DMS79 (cell line): ENCODE measurements at regions not wholly inside any gene's neighbourhood (a gene's known extent, or its start where the extent isn't known, plus 50 kb on each side); places are given as distances from the start of the nearest gene placed in this dataset.

Experiments used
- DNase-seq: peaks from one replicate; lab custom pipeline; 2025; lab: John Stamatoyannopoulos, UW

DNA sequence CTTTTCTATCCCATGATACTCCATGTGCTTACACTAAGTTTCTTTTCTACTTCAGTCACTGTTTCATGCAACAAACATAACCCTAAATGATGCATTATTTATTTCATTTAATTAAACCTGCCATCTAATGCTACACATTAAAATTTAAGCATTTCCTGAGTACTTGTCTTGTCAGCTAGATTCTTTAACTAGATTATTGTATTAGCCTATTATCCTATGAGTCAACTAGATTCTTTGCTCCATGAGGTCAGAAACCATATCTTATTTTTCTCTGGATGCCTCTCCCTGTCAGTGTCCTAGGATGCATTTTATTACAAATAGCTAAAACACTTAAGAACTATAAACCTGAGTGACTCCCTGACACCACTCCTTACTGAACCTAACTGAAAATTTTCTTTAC, 652.4 kb downstream of the SLC4A3 start:
- DNase-seq: no peak

DNA sequence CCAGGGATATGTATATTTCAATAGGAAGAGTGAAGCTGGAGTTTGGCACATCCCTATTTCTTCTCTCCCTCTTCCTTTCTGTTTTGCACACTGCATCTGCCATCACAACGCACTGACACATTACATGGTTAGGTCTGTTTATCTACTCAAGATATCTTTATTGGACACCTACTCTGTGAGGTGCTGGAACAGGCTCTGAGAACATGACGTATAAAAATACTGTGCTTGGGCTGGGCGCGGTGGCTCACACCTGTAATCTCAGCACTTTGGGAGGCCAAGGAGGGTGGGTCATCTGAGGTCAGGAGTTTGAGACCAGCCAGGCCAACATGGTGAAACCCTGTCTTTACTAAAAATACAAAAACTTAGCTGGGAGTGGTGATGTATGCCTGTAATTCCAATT, 653.3 kb downstream of the SLC4A3 start:
- no peak for DNase-seq

DNA sequence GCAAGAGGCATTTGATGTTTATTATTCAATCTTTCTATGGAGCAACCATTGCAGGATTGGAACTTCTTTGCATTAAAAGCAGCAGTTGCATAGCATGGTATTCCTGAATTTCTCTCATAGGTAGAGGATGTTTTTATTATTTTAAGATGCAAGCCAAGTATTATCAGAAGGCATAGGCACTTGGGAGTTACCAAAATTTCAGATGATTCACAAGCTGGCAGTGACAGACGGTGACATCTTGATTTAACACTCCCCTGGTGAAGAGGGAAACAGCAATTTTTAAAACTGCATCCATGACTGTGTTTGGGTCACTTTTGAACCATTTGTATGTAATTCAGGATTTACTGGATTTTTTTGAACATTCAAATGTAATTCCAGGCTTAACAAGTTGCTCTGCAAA, 654.3 kb downstream of the SLC4A3 start:
- no peak for DNase-seq

DNA sequence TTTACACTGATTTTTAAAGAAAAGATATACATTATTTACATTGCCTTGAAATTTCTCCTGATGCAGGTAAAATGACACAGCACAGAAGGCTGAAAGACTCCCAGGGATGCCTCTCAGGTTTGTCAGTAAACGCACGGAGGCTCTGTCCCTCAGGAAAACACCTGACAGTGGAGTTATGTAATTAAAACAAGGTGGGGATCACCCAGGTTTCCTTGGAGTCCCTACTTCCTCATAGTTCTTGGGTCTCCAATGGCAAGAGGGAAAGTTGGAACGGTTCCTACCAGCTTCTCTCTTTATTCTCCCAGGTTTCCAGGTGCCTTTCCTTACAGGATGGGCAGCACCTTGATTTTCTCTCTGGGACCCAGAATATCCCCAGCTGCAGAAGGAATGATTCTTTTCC, 654.8 kb downstream of the SLC4A3 start:
- DNase-seq: no peak

DNA sequence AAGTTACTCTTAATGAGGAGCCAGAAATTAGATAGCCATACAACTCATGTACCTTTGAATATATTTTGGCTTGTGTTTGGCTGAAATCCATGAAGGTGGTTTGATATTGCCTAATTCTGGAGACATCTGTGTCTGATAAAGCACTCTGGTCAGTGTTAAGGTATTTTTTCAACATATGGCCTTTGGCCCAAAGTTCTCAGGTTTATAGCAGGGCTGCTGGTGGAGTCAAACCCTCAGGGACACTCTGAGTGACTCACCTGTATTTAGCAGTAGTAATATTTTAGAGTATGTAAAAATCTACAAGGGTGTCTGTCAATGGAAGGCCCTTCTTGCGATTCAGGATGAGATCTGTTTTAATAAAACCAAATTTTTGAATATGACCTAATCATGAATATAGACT, 666.5 kb downstream of the SLC4A3 start:
- DNase-seq: no peak

DNA sequence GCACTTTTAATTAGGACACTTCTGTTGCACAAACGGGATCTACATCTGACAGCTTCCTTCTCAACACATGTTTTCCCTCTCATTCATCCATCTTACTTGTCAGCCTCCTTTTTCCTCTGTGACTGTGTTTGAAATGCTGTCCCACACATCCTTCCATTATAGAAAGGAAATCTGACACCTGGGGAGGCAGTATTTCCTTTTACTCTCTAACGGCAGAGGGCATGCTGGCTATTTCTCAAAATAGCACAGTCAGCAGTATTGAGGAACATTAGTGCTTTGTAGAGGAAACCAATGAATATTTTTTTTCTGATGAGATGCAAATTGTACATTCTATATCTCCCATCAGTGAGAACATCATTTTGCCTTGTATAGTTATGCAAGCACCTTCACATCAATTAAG, 668.7 kb downstream of the SLC4A3 start:
- DNase-seq: no peak

DNA sequence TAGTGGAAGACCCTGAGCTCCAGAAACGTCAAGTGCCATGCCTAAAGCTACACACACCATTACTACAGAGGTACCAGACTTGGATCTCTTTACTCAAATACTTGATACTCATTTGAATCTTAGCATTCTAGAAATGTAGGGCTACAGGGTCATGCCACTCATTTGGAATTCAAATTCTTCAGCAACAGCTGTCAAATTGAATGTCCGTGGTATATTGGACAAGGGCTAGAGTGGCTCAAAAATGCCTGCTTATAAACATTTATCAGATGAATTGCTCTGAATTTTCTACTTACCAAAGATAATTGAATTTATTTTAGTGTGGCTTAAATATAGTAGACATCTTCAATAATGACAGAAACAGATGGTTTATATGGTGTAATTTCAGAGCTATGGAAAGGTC, 669.7 kb downstream of the SLC4A3 start:
- no peak for DNase-seq

DNA sequence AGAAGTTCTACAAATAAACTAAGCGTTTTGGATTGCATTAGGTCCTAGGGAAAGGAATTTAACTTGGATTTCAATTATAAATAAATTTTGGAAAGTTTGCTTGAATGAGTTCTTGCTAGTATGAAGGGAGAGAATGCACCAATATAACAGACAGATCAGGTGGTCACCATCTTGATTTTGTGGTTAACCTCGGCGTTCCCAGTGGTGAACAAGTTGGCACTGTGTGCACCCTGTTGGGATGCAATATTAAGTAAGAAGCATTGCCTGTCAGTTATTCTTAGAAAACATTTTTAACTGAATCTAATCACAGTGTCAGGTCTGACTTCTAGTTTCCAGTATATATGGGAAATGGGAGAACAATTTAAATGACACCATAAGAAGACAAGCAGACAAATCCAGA, 673.4 kb downstream of the SLC4A3 start:
- DNase-seq: no peak

DNA sequence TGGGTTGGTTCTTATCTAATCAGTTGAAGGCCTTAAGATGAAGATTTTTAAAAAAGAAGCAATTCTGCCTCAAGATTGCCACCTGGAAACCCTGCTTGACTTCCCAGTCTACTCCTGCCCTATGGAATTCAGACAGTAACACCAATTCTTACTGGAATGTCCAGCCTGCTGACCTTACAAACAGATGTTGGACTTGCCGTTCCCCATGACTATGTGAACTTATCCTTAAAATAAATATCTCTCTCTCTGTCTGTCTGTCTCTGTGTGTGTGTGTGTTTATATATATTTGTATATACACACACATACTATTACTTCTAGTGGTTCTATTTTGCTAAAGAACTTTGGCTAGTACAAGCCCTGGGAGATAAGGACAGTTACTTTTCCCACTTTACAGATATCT, 675.3 kb downstream of the SLC4A3 start:
- DNase-seq: no peak

DNA sequence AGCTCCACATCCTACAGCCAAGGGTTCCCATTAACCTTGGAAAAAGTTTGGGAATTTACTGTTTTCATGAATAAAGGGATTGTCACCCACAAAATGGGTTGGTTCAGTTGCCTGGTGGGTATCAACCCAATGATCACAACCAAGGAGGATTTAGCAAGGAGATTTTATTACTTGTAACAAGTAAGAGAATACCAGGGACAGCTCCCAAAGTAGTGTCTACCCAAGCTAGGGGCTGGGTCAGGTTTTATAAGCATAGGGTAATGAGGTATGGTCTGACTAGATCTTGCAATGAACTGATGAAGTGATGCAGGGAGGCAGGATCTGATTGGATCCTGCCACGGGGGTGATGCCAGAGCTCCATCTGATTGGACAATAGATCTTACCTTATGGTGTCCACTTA, 681.8 kb downstream of the SLC4A3 start:
- DNase-seq: no peak

DNA sequence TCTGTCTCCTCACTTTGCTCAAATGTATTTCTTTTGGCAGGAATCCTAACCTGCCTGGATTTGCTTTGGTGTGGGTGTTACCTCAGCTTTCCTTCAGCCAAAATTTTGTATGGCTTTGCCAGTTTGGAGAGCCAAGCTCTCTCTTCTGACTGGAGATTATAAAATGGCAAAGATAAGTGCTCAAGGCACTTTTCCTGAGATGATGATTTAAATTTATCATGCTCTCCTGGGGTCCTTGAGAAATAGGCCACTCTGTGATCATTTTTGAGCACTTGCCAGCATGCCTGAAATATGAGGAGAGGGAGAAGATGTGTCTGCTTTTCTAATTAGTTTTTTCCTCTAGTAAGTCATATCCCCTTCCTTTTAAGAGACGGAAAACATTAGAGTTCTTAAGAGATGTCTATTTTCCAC, 683.0 kb downstream of the SLC4A3 start:
- DNase-seq: peak; percentile 89

DNA sequence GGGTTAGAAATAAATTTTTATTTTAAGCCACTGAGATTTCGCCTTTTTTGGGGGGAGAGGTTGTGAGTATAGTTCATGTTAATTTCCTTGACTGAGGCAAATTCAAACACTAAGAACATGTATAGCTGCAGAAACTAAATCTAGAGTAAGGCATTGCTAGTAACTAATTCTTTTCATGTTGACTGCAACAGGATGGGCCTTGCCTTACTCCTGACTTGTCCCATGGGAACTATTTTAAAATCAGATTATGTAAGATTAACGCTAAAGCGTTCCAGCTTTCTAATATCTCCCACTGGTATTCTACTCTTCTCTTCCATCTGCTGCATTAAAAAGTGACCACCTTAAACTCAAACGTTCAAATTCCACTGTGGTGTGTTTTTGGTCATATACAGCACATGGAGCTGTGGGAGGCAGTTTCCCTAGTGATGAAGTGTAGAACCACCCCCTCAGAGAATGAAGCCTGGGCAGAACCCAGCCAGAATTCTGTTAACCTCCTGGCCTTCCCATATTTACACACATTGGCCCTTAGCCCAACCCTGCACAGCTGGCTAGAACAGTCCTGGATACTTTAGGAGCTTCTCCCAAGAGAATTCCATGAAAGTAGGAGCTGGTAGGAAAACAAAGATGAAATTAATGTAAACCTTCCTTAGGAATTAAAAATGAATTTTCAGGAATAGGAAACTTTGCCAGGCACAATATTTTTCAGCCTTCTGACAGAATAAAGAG, 687.8 kb downstream of the SLC4A3 start:
- no peak for DNase-seq

DNA sequence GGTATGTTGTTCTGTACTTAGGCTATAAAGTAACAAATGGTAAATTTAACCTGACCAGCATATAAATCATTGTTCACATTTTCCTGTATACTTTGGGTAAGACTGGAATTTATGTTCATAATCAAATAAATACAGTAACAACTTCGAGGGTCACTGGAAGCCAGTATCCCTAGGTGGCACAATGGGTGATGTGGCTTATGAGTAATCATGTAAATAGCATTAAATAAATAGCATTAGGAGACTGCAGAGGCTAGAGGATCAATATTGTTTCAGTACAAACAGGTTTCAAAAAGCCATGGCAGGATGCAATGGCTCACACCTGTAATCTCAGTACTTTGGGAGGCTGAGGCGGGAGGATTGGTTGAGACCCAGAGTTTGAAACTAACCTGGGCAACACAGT, 690.6 kb downstream of the SLC4A3 start:
- DNase-seq: no peak

DNA sequence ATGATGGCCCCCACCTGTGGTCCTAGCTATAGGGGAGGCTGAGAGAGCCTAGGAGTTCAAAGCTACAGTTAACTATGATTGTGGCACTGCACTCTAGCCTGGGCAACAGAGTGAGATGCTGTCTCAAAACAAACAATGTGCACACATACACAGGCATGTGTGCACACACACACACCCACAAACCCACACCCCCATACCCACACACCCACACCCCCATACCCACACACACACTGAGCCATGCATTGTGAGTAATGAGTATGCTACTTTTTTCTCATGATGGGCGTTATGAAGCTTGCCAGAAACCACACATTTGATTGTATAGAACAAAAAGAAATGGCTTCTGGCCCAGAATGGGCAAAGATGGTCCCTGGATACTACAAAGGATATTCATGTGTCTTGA, 691.1 kb downstream of the SLC4A3 start:
- DNase-seq: no peak

DNA sequence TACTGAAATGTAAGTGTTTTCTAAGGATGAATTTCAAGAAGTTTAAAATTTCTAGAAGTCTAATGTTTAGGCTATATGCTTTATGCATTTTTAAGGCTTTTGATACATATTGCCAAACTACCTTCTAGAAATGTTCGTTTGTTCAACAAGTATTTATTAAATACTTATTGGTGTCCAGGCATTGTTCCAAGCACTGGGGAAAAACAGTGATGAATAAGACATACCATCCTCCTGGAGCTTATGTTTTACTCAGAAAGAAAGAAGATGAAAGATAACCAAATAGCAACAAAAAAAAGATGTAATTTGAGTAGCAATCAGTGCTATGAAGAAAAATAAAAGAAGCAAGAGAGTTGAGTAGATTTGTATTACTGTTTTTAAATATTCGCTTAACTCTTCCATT, 692.9 kb downstream of the SLC4A3 start:
- peak; percentile 70 for DNase-seq

DNA sequence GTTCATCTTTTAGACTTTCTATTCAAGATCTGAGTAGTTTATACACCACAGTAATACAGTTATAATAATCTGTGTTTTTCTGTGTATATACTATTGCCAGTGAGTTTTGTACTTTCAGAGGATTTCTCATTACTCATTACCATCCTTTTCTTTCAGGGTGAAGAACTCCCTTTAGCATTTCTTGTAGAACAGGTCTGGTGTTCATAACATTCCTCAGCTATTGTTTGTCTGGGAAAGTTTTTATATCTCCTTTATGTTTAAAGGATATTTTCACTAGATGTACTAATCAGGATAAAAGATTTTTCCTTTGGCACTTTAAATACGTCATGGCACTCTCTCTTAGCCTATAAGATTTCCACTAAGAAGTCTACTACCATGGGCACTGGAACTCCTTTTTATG, 705.5 kb downstream of the SLC4A3 start:
- DNase-seq: no peak

DNA sequence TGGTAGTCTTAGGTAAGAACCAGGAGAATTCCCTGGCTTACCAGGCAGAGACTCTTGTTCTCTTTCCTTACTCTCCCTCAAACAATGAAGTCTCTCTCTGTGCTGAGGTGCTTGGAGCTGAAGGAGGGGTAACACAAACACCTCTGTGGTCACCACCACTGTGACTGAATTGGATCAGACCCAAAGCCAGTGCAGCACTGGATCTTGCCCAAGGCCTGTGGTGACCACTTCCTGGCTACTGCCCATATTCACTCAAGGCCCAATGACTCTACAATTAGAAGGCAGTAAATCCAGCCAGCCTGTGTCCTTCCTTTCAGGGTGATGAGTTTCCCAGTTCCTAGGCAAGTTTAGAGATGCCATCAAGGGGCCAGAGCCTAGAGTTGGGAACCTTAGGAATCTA, 706.8 kb downstream of the SLC4A3 start:
- peak; percentile 2 for DNase-seq

DNA sequence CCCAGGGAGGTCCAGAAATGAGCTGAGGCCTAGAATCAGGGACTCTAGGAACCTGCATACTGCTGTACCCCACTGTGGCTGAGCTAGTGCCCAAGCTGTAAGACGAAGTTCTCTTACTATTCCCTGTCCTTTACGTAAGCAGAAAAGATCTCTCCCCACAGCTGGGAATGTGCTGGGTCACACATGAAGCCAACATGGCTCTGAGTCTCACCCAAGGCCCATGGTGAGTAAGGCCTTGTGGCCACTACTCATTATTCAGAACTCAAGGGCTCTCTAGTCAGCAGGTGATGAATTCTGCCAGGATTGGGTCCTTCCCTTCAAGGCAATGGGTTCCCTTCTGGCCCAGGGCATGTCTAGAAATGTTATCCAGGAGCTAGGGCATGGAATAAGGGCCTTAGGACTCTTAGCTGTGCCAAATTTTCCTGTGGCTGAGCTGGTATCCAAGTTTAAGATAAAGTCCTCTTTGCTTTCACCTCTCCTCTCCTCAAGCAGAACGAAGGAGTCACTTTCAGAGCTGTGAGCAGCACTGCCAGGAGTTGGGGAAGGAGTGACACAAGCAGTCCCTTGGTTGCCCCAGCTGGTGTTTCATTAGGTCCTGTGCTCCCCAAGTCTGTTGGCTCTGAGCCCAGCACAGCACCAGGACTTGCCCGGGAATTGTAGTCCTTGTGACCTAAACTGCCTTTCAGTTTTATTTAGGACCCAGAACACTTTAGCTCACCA, 707.6 kb downstream of the SLC4A3 start:
- DNase-seq: peak; percentile 63

DNA sequence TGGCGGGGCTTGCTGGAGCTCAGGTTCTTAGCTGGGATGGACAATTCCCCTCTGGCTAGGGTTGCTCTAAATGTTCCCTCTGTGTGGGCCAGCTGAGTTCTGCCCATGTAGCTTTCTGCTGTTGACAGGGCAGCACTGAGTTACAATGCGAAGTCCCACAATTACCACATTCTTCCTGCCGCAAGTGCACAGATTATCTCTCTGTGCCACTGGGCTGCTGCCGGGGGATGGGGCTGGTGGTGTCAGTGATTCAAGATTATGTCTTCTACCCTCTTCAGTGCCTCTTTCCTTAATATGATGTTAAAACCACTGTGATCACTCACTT, 708.1 kb downstream of the SLC4A3 start:
- DNase-seq: no peak

DNA sequence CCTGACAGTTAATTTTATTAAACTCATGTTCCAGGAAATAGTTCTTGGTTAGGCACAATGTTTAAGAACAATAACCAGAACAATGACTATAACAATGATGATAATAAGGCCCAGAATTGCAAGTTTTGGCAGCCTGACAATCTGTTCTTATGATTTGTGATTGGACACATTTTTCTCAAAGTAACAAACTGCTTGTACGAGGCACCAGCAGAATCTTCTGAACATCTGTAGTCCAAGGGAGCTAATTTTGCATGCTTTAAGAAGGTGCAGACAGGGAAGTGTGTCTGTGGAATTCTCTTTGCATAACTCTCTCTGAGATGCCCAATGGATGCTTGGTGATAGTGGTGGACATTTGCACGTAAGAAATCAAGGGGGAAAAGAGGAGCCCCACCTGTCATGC, 709.3 kb downstream of the SLC4A3 start:
- DNase-seq: no peak

DNA sequence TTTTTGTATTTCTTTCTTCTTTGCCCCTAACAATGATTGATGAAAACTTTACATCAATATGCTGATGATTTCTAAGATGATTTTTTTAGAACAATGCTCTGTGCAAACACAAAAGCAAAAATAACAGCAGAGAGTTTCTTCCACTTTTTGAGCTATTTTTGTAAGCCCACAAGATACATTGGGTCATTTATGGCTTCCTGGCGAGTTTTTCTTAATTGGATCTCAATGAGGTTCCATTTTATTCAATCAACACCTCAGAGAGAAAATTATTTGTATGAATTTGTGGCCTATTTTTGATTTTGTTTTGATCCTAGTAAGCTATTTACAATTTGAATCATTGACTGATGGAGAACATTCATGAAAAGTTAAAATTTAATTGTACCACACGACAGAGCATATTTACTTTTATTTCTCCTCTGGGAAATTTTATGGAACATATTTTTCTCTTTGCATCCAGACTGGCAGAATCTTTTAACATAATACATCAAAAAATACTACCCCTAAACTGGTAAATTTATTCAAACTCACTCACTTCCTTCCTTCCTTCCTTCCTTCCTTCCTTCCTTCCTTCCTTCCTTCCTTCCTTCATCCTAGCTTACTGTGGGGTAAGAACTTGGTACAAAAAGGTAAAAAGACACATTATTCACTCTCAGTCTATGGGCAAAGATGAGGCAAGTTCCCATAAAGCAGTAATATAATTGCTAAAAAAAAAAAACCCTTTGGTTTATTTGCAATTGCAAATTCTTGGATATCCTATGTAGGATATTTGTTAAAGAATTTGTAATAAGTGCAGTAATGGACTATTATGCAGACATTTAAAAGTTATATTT, 710.4 kb downstream of the SLC4A3 start:
- no peak for DNase-seq

DNA sequence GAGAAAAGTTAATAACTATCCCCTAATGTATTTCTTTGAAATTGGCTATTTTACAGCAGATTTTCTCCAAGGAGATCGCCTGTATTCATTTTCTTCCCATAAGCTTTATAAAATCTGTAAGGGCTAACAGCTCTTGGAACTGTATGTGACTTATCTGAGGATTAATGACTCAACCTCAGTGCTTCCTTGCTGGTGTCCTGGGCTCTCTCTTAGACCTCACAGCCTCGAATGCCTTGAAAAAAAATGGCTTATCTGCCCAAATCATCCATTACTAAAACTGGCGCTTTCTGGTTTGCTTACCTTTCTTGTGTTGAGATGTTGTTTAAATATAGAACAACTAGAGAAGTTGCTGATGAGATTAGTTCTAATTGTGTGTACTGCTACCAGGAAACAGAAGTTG, 713.6 kb downstream of the SLC4A3 start:
- no peak for DNase-seq

DNA sequence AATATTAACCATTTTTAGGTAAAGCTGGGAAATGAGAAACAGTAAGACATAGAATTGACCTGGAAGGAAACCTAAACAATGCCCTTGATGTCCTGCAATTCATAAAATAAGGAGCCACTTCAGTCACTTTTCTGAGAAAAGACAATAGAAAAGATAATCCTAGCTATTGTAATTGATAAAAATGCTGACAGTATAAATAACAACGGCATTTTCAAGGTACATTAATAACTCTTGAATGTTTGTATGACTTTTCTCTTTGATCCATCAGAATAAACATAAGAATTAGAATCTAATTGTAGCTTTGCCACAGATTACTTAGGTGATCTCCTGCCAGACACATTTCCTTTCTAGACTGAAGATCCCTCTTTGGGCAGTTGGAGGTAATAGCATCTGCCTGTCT, 719.5 kb downstream of the SLC4A3 start:
- DNase-seq: no peak
